HepG2 (cell line): ENCODE measurements at regions not wholly inside any gene's neighbourhood (a gene's known extent, or its start where the extent isn't known, plus 50 kb on each side); places are given as distances from the start of the nearest gene placed in this dataset.

Experiments used
- ATAC-seq: fragments of 200-7000 bp; cut with Tn5 transposase; 3 replicates; pipeline ENCODE4 v1.9.1; 2020; ENCODE audit warnings: mild to moderate bottlenecking, moderate library complexity
- BruUV-seq: library from RNA; stranded (reverse); fragments of 400-500 nt; replicated peaks from 2 replicates; lab custom pipeline; 2021; lab: Mats Ljungman, UMichigan
- CTCF ChIA-PET: fragments of 300-600 bp; formaldehyde crosslinking; extraction: SDS; loops from one replicate; lab custom pipeline; 2021; ENCODE audit warnings: low total read pairs, inconsistent platforms, low intra/inter-chr PET ratio; lab: Yijun Ruan, JAX
- POLR2A ChIA-PET: fragments of 350-600 bp; sonication (Branson Sonifier 250); formaldehyde crosslinking; loops from one replicate; lab custom pipeline; 2020; ENCODE audit warnings: antibody characterized with exemption, inconsistent platforms; lab: Yijun Ruan, JAX
- DNase-seq: peaks from one replicate; pipeline ENCODE4 v3.0.0-alpha.2; 2015; ENCODE audit warnings: low spot score
- FAIRE-seq: peaks from 3 replicates; lab custom pipeline; 2011; peaks lifted over from hg19 to GRCh38; lab: Jason Lieb, UNC
- H2AFZ ChIP-seq: one replicate; pipeline ENCODE4 v1.6.1; 2011; ENCODE audit warnings: low read length, inconsistent platforms
- H3K27ac ChIP-seq: fragments of 300-600 bp; 3 replicates; pipeline ENCODE4 v1.8.0; 2011; ENCODE audit warnings: mixed run types, mild to moderate bottlenecking, mixed read lengths, low read length, inconsistent platforms; ENCODE audit not compliant: insufficient read depth; ENCODE audit errors: extremely low read length
- H3K27me3 ChIP-seq, 2 experiments: fragments of 200-600 bp in 1 of 2; 2 replicates in 1 of 2; 3 replicates in 1 of 2; pipeline versions ENCODE4 v1.6.0 to v1.8.0; 2011; ENCODE audit warnings: low read length in 2 of 2, mild to moderate bottlenecking in 2 of 2, moderate library complexity in 2 of 2, inconsistent platforms in 1 of 2; ENCODE audit not compliant: insufficient read depth in 2 of 2, control insufficient read depth in 1 of 2
- H3K36me3 ChIP-seq, 2 experiments: fragments of 200-600 bp in 1 of 2; replicated peaks in 1 of 2; 2 replicates in 1 of 2; 3 replicates in 1 of 2; pipeline versions ENCODE4 v1.5.1 to v1.8.0; 2011; ENCODE audit warnings: low read length in 2 of 2, inconsistent platforms in 1 of 2; ENCODE audit not compliant: insufficient read depth in 2 of 2, control insufficient read depth in 1 of 2
- H3K4me1 ChIP-seq: 2 replicates; pipeline ENCODE4 v1.5.1; 2012; ENCODE audit warnings: low read length, inconsistent platforms; ENCODE audit not compliant: insufficient read depth
- H3K4me2 ChIP-seq: 2 replicates; pipeline ENCODE4 v1.6.0; 2011; ENCODE audit warnings: low read depth, low read length, inconsistent platforms
- H3K4me3 ChIP-seq, 3 experiments: fragments of 200-600 bp in 1 of 3; sonication (generic), shearing (Covaris generic) in 1 of 3; replicated peaks in 1 of 3; 2 replicates each; pipeline ENCODE4 v1.5.1; 2011 to 2016; ENCODE audit warnings: low read length in 3 of 3, inconsistent platforms in 2 of 3, low read depth in 2 of 3, mild to moderate bottlenecking in 2 of 3, control low read depth in 1 of 3, mixed read lengths in 1 of 3; ENCODE audit not compliant: insufficient read depth in 1 of 3
- H3K79me2 ChIP-seq: one replicate; pipeline ENCODE4 v1.6.1; 2011; ENCODE audit warnings: low read length, inconsistent platforms; ENCODE audit not compliant: insufficient read depth
- H3K9ac ChIP-seq: 2 replicates; pipeline ENCODE4 v1.6.0; 2011; ENCODE audit warnings: mild to moderate bottlenecking, low read depth, low read length, inconsistent platforms; ENCODE audit not compliant: insufficient read depth
- H3K9me3 ChIP-seq: 2 replicates; pipeline ENCODE4 v1.5.1; 2012; ENCODE audit warnings: mild to moderate bottlenecking, low read length
- H4K20me1 ChIP-seq: 2 replicates; pipeline ENCODE4 v1.6.0; 2011; ENCODE audit warnings: inconsistent platforms, mild to moderate bottlenecking, low read length, moderate library complexity; ENCODE audit not compliant: insufficient read depth
- ATF7 ChIP-seq, 2 experiments: fragments of 450-650 bp in 1 of 2; sonication (generic) in 1 of 2; formaldehyde crosslinking in 1 of 2; IDR thresholded peaks; 2 replicates each; pipeline versions ENCODE4 v1.4.0 to v1.6.1; 2016 to 2020; ENCODE audit warnings: antibody characterized with exemption in 1 of 2, mild to moderate bottlenecking in 1 of 2, missing genetic modification reagents in 1 of 2
- CREM ChIP-seq, 2 experiments: sonication (generic) in 1 of 2; formaldehyde crosslinking in 1 of 2; IDR thresholded peaks; 2 replicates each; pipeline versions ENCODE4 v1.4.0 to v1.6.1; 2016 to 2020; ENCODE audit warnings: antibody characterized with exemption in 1 of 2, mild to moderate bottlenecking in 1 of 2, missing genetic modification reagents in 1 of 2
- ETS1 ChIP-seq: sonication (generic); formaldehyde crosslinking; IDR thresholded peaks from 2 replicates; pipeline ENCODE4 v1.4.0; 2020; ENCODE audit warnings: missing genetic modification reagents
- FIP1L1 ChIP-seq: fragments of 200-400 bp; formaldehyde crosslinking; IDR thresholded peaks from 2 replicates; pipeline ENCODE4 v1.6.1; 2018; ENCODE audit warnings: low read depth, mild to moderate bottlenecking, low read length, moderate library complexity, borderline replicate concordance; ENCODE audit not compliant: insufficient read depth
- IKZF5 ChIP-seq: IDR thresholded peaks from 2 replicates; pipeline ENCODE4 v1.6.1; 2018; ENCODE audit warnings: missing genetic modification reagents, mild to moderate bottlenecking, missing compliant biosample characterization
- RAD21 ChIP-seq: fragments of 450-650 bp; formaldehyde crosslinking; IDR thresholded peaks from 2 replicates; pipeline ENCODE4 v1.5.0; 2020; ENCODE audit warnings: mild to moderate bottlenecking
- ZBTB39 ChIP-seq: sonication (generic); formaldehyde crosslinking; IDR thresholded peaks from 2 replicates; pipeline ENCODE4 v1.5.0; 2020; ENCODE audit warnings: missing genetic modification reagents
- ZC3H4 ChIP-seq: sonication (generic); formaldehyde crosslinking; IDR thresholded peaks from 2 replicates; pipeline ENCODE4 v1.4.0; 2020; ENCODE audit warnings: missing genetic modification reagents, borderline replicate concordance
- ZKSCAN5 ChIP-seq: sonication (generic); formaldehyde crosslinking; IDR thresholded peaks from 2 replicates; pipeline ENCODE4 v1.5.1; 2020; ENCODE audit warnings: mild to moderate bottlenecking, missing genetic modification reagents
- ZNF264 ChIP-seq: sonication (generic); formaldehyde crosslinking; IDR thresholded peaks from 2 replicates; pipeline ENCODE4 v1.4.0; 2020; ENCODE audit warnings: missing genetic modification reagents
- WGBS: methylation state at CpG from one replicate; pipeline ENCODE4 v1.1.6; 2017; ENCODE audit warnings: low lambda C conversion rate; 5-methylcytosine and 5-hydroxymethylcytosine counted together
- in situ Hi-C: cut with HindIII; loops from 2 replicates; pipeline ENCODE4 v1.10.0; 2017; ENCODE audit warnings: low pct_unique_long_range_greater_than_20kb; ENCODE audit not compliant: extremely low pct_ligation_motif_present
- intact Hi-C: fragments of 100-400 bp; cut with micrococcal nuclease; formaldehyde crosslinking; loops from one replicate; pipeline ENCODE4 v1.10.0; 2022; ENCODE audit not compliant: unreplicated experiment
- TF ChIP-seq, protein P1 (sequence below): sonication (generic); formaldehyde crosslinking; IDR thresholded peaks from 2 replicates; pipeline ENCODE4 v1.5.1; 2020; ENCODE audit warnings: missing genetic modification reagents, mild to moderate bottlenecking, borderline replicate concordance
- TF ChIP-seq, protein P2 (sequence below): sonication (generic); formaldehyde crosslinking; IDR thresholded peaks from 2 replicates; pipeline ENCODE4 v1.5.1; 2020; ENCODE audit warnings: missing genetic modification reagents, mild to moderate bottlenecking, borderline replicate concordance
- TF ChIP-seq, protein P3 (sequence below): IDR thresholded peaks from 2 replicates; pipeline ENCODE4 v1.6.1; 2016; ENCODE audit warnings: missing biosample characterization, missing genetic modification reagents, low read depth

- peaks cover 18% of the 10 kb centered on the region for H3K4me1 ChIP-seq
- no peak overlapping the region for H3K27ac ChIP-seq
- H3K36me3 ChIP-seq = no peaks in the 10 kb centered on the region
- POLR2A ChIA-PET = no interaction called here
- DNase-seq (no peak), ATAC-seq (no peak), FAIRE-seq (no peak)
- H3K4me3 ChIP-seq = no peak overlapping the region
- CTCF ChIA-PET = no interaction called here
- no peaks in the 10 kb centered on the region for H3K9me3 ChIP-seq
- no peaks in the 10 kb centered on the region for H3K27me3 ChIP-seq
- H3K4me2 ChIP-seq = no peak overlapping the region
- 73% methylated on average over 2 of the region's 2 CpGs for WGBS
- no peak overlapping the region for H3K9ac ChIP-seq
- no peaks in the 10 kb centered on the region for H3K79me2 ChIP-seq
- no peak overlapping the region for H2AFZ ChIP-seq
- BruUV-seq = no TSS peak
- intact Hi-C loops = no loop called here
- H4K20me1 ChIP-seq = no peaks in the 10 kb centered on the region
- TF ChIP-seq ETS1 (CRISPR knock-in tag) = no peak
- TF ChIP-seq ZC3H4 (CRISPR knock-in tag) = no peak
- TF ChIP-seq FIP1L1 = no peak
- TF ChIP-seq, protein P1, sequence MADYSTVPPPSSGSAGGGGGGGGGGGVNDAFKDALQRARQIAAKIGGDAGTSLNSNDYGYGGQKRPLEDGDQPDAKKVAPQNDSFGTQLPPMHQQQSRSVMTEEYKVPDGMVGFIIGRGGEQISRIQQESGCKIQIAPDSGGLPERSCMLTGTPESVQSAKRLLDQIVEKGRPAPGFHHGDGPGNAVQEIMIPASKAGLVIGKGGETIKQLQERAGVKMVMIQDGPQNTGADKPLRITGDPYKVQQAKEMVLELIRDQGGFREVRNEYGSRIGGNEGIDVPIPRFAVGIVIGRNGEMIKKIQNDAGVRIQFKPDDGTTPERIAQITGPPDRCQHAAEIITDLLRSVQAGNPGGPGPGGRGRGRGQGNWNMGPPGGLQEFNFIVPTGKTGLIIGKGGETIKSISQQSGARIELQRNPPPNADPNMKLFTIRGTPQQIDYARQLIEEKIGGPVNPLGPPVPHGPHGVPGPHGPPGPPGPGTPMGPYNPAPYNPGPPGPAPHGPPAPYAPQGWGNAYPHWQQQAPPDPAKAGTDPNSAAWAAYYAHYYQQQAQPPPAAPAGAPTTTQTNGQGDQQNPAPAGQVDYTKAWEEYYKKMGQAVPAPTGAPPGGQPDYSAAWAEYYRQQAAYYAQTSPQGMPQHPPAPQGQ = no peak
- TF ChIP-seq ZNF264 = no peak
- TF ChIP-seq, protein P2, sequence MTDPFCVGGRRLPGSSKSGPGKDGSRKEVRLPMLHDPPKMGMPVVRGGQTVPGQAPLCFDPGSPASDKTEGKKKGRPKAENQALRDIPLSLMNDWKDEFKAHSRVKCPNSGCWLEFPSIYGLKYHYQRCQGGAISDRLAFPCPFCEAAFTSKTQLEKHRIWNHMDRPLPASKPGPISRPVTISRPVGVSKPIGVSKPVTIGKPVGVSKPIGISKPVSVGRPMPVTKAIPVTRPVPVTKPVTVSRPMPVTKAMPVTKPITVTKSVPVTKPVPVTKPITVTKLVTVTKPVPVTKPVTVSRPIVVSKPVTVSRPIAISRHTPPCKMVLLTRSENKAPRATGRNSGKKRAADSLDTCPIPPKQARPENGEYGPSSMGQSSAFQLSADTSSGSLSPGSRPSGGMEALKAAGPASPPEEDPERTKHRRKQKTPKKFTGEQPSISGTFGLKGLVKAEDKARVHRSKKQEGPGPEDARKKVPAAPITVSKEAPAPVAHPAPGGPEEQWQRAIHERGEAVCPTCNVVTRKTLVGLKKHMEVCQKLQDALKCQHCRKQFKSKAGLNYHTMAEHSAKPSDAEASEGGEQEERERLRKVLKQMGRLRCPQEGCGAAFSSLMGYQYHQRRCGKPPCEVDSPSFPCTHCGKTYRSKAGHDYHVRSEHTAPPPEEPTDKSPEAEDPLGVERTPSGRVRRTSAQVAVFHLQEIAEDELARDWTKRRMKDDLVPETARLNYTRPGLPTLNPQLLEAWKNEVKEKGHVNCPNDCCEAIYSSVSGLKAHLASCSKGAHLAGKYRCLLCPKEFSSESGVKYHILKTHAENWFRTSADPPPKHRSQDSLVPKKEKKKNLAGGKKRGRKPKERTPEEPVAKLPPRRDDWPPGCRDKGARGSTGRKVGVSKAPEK (CRISPR knock-in tag) = no peak
- TF ChIP-seq, protein P3, sequence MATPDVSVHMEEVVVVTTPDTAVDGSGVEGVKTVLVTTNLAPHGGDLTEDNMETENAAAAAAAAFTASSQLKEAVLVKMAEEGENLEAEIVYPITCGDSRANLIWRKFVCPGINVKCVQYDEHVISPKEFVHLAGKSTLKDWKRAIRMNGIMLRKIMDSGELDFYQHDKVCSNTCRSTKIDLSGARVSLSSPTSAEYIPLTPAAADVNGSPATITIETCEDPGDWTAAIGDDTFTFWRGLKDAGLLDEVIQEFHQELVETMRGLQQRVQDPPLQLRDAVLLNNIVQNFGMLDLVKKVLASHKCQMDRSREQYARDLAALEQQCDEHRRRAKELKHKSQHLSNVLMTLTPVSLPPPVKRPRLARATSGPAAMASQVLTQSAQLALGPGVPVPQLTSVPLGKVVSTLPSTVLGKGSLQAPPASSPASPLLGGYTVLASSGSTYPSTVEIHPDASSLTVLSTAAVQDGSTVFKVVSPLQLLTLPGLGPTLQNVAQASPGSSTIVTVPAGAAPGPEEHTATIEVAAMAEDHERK (CRISPR knock-in tag) = no peak
- no peak for TF ChIP-seq RAD21 (CRISPR knock-in tag)
- TF ChIP-seq CREM (IDR thresholded peaks at IDR 0.05) = no peak
- no peak for TF ChIP-seq CREM (CRISPR knock-in tag; IDR thresholded peaks at IDR 0.05)
- TF ChIP-seq ZBTB39 = no peak
- TF ChIP-seq IKZF5 = no peak
- TF ChIP-seq ZKSCAN5 (CRISPR knock-in tag) = no peak
- TF ChIP-seq ATF7 (IDR thresholded peaks at IDR 0.05) = no peak
- TF ChIP-seq ATF7 (CRISPR knock-in tag; IDR thresholded peaks at IDR 0.05) = no peak
- in situ Hi-C loops = no loop called here
Observed at GRCh38 chr6:26185004-26185403, 97.8 kb downstream of the HFE start.
